SW480 (cell line): ENCODE measurements at regions not wholly inside any gene's neighbourhood (a gene's known extent, or its start where the extent isn't known, plus 50 kb on each side); places are given as distances from the start of the nearest gene placed in this dataset.
"Not testable (repeated sequence)": the region's sequence is repeated elsewhere in the genome, so short reads cannot be mapped to it uniquely, and the experiment has no call there.

ENCODE experiments used
- DNase-seq: peaks from one replicate; pipeline ENCODE4 v3.0.0-alpha.2; 2016; ENCODE audit warnings: low spot score

- DNase-seq: no peak
Measured at GRCh38 chr2:224147174-224147573, 108.1 kb upstream of the SERPINE2 start.

DNA sequence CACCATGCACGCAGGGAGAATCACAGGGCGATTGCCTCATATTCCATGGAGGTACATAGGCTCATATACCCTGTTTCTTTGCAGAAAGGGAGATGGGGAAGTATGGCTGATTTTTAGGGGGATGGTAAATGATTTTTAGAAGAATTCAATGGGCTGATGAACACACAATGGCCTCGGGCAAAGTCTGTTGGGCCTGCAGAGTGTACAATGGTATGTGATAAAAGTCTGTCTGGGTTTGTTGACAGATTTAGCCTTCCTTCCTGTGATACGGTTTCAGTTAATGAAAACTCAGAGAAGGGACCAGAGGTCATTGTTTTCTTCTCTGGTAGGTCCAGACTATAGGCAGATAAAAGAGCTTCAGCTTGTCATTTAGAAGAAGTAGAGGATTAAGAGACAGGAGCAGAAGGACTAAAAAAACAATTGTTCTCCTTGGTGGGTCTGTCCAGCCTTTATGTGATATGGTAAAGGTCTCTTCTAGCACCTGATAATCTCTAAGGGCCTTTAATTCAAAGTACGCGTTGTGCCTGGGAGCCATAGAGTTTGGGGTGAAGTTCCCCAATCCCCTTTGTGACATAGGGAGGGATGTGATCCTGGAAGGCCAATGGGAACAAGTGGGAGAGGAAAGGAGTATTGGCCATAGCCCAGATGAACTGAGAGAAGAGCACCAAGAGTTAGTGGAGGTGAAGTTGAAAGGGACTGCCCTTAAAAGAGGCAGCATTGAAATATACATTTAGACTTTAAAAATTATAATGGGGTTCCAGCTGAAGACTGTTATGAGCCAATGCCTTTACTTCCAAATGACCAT, 107.5 kb upstream of the SERPINE2 start:
- DNase-seq: no peak

DNA sequence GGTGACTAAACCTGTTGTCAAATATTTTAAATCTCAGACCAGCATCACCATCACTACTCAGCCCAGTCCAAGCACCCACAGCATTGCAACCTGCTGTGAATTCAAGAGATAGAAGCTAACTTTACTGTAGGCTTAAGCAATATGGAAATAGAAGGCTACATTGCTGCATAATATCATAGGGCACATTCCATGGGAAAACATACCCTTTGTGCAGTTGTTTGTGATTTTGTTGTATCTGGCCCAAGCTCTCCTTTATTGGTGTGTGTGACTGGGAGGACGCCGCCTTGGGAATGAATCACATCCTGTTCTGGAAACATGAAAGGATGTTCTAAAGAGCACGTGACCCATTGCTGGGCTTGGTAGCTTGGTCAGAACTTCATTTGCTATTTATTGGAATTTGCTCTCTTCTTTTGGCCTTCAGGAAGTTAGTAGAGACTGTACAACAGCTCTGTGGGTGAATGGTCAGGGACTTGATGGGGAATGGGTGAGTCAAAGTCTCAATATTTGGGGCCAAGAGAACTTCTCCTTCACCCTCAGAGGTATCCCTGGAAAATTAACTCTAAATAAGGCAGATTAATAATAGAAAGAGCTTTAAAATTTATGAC, 106.8 kb upstream of the SERPINE2 start:
- DNase-seq: peak; percentile 87

GRCh38 chr2:224143526-224143925, 104.4 kb upstream of the SERPINE2 start:
- no peak for DNase-seq

GRCh38 chr2:224142397-224143312, 103.6 kb upstream of the SERPINE2 start:
- DNase-seq: no peak

DNA sequence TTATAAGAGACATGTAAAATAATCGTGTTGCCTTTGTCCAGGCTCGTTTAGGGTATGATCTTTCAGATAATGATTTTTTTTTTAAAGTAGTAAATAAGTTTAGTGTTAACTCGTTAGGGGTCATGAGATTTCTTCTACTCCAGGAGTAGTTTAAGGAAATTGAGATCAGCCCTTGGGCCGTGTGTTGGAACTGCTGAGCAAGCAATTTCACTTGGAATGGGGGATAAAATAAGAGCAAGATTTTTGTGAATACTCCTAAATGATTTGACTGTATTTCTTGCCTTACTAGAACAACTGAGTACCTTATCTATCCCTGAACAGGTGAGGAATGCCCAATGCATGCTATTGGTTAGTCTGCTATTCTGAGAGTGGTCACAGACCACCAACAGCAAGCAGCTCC, 102.2 kb upstream of the SERPINE2 start:
- no peak for DNase-seq

DNA sequence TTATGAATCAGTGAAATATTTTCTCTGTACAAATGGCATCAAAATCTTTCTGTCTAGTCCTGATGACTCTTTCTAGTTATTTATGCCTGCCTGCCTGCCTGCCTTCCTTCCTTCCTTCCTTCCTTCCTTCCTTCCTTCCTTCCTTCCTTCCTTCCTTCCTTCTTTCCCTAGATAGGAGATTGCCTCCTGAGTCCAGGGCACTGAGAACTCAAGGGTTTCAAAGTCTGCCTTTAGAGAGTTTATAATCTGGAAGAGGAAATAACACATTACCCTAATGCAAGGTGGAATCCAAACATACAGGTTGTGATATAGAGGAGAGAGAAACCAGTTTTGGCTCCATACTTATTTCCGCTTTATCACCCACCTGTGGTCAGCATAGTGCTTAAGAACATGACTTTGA, 98.1 kb upstream of the SERPINE2 start:
- DNase-seq: no peak

GRCh38 chr2:224136396-224136795, 97.3 kb upstream of the SERPINE2 start:
- DNase-seq: no peak

- DNase-seq: no peak
Measured at GRCh38 chr2:224135881-224136280, 96.8 kb upstream of the SERPINE2 start.

DNA sequence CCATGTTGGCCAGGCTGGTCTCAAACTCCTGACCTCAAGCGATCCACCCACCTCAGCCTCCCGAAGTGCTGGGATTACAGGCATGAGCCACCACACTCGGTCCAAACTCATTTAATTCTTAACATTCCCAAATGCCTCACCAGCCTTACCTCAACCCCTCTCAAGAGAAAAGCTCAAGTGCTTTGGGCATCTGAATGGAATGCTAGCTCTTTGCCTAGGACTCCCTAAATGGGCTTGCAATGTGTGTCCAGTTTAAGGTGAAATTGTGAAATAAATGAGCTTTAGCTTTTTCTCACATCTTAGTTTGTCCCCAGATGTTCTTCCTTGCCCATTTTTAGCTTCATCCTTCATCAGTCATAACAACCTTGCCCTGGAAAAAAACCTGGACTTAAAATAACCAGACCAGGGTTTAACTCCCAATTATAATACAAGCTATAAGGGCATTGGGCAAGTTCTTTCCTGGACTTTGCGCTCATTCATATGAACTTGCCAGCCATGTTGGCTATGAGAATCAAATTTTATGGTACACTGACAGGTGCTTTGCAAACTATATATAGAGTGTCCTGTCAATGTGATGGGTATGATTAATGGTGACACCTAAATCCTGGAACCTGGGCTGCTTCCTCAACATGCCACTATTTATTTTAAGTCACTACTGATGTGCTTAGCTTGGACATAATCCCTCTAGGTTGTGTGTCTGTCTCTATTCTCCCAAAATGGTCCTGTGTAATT, 95.1 kb upstream of the SERPINE2 start:
- DNase-seq: no peak

DNA sequence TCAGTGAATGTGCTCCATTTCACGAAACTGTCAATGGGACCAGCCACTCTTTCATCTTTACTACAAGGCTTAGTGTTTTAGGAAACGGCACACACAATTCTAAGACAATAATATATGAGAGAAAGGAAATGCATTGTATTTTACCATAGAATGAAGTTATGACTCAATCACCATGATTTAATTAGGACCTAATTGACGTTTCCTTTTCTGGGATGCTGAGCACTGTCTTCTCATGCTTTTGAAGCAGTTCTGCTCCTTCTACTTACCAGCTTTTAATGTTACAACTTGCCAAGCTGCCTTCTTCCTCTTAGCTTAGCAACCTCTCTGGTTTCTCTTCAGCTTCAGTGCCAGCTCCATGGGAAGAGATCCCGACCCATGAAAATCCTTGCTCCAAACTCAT, 94.3 kb upstream of the SERPINE2 start:
- DNase-seq: no peak

DNA sequence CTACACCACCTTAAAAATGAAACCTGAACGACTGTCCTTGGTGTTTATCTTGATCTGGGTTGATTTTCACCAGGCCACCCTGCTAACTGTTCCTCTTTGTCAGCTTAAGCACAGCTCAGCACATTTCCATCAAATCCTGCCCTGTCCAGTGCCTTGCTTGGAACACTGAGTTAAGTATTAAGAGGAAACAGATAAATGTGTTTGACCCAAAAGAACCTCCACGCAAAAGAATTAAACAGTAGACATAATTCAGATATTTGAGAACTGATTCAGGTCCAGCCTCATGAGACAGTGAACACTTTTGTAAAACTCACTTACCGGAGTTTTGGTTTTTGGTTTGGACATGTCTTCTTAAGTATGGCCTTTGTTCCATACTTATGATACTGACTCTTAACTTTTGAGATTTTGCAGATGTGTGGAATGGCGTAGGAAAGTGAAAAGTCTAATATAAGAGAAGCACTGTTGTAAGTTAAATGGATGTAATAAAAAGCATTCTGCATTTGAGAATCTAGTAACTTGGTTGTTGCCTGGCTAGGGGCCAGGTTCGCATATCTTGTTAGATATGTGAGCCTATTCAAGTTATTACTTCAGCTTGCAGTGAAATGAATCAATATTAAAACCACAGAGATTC, 88.9 kb upstream of the SERPINE2 start:
- no peak for DNase-seq

DNA sequence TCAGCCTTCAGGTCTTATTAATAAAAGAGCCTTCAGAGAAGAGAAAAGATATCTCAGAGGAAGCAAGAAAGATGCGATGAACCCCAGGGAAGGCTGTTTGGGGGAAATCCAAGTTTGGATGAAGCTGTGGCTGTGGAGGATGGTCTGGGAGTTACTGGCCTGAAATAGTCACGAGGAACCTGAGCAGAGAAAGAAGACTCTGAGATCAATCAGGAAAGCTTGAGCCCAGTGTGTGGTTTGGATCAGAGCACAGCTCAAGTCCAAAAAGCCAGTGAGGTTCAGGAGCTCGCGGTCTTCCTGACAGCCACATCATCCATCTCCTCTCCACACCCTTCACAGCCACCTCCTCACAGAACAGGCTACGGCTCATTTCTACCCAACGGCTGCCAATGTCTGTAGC, 87.4 kb upstream of the SERPINE2 start:
- no peak for DNase-seq

GRCh38 chr2:224126003-224126402, 86.9 kb upstream of the SERPINE2 start:
- DNase-seq: no peak

DNA sequence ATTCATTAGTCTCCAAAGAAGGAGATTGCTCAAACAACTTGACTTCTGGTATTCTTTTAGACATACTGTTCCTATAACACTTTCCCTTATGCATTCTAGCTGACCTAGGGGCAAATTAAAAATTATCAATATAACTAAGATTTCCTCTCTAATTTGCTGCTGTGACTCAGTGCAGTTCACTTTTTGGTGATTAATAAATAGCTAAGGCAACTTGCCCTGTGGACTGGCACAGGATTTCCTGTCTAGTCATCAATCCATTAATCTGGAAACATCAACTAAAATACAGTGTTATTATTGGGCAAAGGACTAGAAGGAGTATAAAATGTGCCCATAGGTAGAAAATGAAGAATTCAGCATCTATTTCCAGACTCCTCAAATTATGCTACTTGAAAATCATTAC, 83.5 kb upstream of the SERPINE2 start:
- DNase-seq: no peak

- no peak for DNase-seq
Measured at GRCh38 chr2:224121406-224122067, 82.5 kb upstream of the SERPINE2 start.

- DNase-seq: no peak
Measured at GRCh38 chr2:224120986-224121385, 81.9 kb upstream of the SERPINE2 start.

DNA sequence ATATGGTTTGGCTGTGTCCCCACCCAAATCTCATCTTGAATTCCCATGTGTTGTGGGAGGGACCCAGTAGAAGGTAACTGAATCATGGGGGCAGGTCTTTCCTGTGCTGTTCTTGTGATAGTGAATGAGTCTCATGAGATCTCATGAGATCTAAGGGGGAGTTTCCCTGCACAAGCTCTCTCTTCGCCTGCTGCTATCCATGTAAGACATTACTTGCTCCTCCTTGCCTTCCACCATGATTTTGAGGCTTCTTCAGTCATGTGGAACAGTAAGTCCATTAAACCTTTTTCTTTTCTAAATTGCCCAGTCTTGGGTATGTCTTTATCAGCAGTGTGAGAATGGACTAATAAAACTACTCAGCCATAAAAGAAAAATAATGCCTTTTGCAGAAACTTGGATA, 80.8 kb upstream of the SERPINE2 start:
- DNase-seq: not testable (repeated sequence)

DNA sequence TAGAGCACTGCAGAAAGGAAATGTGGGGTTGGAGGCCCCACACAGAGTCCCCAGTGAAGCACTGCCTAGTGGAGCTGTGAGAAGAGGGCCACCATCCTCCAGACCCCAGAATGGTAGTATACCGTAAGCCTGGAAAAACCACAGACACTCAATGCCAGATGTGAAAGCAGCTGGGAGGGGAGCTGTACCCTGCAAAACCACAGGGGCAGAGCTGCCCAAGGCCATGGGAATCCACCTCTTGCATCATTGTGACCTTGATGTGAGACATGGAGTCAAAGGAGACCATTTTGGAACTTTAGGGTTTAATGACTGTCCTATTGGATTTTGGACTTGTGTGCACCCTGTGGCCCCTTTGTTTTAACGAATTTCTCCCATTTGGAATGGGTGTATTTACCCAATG, 75.3 kb upstream of the SERPINE2 start:
- no peak for DNase-seq

- not testable (repeated sequence) for DNase-seq
Measured at GRCh38 chr2:224113930-224114329, 74.8 kb upstream of the SERPINE2 start.

GRCh38 chr2:224111576-224111975, 72.5 kb upstream of the SERPINE2 start:
- DNase-seq: no peak
